GM18873 (cell line): ENCODE measurements at regions not wholly inside any gene's neighbourhood (a gene's known extent, or its start where the extent isn't known, plus 50 kb on each side); places are given as distances from the start of the nearest gene placed in this dataset.

Source experiments
- ATAC-seq: cut with Tn5 transposase; IDR thresholded peaks from one replicate; pipeline ENCODE4 v1.9.1; 2021; ENCODE audit warnings: mild to moderate bottlenecking, moderate library complexity, moderate number of reproducible peaks; ENCODE audit not compliant: unreplicated experiment, low FRiP score

GRCh38 chr9:81490605-81491331, 198.6 kb downstream of the TLE1 start:
- ATAC-seq, result no peak

DNA sequence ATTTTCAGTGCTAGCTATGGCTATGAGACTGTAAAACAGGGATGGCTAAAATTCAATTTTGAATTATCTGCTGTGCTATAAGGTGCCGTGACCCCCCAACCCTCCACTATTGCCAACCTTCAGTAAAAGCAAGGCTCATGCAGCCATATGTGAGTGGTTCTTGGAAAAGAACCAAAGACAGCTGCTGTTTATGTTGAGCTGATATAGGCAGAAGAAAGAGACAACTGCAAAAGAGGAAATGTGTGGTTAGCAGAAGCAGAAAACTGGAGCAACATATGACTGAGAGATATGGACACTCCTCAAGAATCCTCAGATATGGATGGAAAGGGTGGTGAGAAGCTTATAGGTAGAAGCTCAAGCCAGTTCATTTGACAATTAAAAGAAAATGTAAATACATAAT, 200.3 kb downstream of the TLE1 start:
- no peak for ATAC-seq

- no peak for ATAC-seq
Measured at GRCh38 chr9:81480828-81481604, 208.3 kb downstream of the TLE1 start.

- no peak for ATAC-seq
Measured at GRCh38 chr9:81479573-81479972, 209.8 kb downstream of the TLE1 start.

DNA sequence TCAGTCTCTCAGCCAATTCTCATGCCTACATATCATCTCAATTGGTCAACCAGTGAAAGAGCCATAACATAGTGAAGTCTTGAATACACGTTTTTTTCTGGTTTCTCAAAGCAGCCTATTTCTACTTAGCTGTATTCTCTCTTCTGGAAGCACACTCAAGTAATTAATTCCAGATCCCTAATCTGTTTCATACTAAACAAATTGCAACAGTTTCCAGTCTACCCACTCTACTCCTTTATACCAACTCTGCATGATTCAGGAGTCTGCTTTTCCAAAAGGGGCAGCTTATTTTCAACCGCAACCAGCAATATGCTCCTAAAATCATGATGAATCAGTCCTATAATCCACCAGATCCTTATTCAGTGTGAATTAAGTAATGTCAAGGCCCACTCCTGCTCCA, 211.7 kb downstream of the TLE1 start:
- ATAC-seq, result no peak

DNA sequence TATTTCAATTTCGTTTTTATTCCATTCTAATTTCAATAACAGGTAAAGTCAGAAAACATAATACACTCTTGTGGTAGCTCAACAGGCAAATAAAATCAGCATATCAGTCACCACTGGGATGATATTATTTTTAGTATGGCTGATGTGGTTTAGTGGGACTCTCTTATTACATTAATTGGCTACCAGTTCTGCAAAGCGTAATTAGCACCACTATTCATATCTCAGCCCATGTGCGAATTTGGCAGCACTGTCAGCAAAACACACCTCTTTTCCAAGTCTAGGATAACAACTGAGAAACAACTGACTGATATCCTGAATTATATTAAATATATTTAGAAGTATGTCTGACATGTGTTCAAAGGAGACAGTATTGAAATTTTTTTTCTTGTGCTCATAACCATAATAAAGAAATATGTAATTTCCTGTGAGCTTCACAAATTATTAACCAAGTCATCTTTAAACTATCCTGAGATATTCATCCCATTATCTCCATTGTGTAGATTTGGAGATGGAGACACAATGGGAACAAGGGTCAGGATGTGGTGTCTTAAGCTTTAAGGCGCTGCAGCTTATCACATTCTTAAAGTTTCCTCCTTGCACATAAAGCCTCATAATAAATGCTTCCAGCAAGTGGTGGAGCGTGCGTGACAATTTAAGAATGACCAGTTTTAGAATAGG, 212.4 kb downstream of the TLE1 start:
- no peak for ATAC-seq

DNA sequence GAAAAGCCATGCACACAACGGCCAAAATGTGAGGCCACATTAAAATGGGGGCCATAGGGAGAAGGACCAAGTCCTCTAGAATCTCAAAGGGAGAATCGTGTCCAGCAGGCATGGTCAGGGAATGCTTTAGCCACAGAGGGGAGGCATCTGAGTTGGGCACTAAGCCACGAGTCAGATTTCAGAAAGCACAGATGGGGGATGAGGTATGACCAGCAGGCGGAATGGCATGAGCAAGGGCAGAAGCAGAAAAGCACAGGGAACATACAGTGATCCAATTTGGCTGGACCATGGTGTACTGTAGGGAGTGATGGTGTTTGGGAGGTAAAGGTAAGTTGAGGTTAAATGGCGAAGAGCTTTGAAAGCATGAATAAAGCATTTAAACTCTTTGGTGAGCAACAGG, 214.6 kb downstream of the TLE1 start:
- no peak for ATAC-seq

GRCh38 chr9:81474125-81474524, 215.2 kb downstream of the TLE1 start:
- ATAC-seq, result no peak

DNA sequence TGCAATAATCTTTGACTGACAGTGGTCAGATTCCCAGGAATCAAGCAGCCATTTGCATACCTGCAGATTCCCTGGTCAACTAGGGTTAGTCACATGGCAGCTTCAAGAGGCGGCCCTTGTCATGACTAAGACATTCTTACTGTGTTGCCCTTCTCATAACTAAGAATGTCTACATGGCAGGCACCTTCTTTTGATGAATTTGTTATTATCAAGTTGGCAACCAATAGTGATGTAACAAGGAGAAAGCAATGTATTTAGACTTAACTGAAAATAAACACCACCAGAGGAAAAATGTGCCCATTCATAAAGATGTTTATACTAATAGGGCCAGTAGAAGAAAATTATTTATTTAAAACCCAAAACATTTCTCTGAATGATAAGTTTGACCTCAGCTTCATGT, 215.6 kb downstream of the TLE1 start:
- ATAC-seq, result no peak

DNA sequence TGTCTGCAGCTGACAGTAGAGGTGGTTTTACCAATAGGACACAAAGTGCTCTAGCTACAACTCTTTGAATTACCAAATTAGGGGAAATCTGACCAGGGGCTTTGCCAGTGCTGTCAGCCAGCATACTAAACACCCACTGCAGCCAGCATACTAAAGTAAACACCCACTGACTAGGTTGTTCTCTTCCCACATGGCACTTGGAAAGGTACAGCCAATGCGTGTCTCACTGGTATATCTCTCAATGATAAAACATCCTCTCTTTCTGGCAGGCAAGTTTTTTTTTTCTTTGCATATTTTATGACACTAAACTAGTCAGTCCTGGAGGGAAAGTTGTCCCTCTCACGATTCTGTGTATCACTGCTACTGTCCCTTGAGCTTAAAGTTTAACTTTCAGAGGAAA, 216.1 kb downstream of the TLE1 start:
- no peak for ATAC-seq

GRCh38 chr9:81472701-81473100, 216.6 kb downstream of the TLE1 start:
- ATAC-seq, result no peak

DNA sequence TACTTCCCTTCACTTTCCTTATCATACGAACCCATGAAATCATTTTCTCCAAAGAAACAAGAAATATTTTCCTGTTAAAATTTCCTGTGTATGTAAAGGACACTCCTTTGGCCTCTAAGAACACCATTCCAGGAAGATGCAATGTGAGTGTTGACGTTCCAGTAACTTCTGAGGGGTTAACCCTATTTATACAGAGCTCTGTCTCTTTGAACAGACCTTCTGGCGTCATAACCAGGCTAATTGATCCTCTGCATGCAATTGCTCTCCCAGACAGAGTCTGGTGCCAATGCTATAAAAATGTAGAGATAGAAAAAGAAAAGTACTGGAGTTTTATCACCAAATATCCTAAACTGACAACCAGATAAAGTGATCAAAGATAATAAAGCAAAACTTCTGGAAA, 218.5 kb downstream of the TLE1 start:
- no peak for ATAC-seq

- ATAC-seq, result no peak
Measured at GRCh38 chr9:81468084-81468595, 221.2 kb downstream of the TLE1 start.

- no peak for ATAC-seq
Measured at GRCh38 chr9:81466981-81467380, 222.4 kb downstream of the TLE1 start.

DNA sequence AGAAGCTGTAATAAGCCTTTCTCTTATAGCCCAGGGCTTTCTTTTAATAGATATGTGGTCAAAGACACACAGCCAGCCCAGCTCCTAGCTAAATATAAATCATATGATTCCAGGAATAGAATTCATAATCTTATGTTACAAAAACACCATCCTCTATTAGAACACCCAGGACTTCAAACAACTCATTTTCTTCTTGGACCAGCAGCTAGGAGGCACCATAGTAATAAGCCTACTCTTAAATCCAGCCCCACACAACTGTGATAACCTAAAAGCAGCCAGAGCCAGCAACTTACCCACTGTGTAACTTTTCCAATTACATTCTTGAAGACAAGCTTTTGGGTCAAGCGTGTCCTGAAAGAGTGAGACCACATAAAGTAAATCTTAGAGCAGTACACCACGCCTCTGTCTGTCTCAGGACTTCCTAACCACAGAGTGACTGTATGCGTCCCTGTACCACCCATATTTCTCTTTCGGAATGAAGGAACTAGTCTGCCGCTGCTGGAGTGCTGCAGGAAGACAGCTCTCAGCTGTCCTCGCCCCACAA, 223.8 kb downstream of the TLE1 start:
- no peak for ATAC-seq

DNA sequence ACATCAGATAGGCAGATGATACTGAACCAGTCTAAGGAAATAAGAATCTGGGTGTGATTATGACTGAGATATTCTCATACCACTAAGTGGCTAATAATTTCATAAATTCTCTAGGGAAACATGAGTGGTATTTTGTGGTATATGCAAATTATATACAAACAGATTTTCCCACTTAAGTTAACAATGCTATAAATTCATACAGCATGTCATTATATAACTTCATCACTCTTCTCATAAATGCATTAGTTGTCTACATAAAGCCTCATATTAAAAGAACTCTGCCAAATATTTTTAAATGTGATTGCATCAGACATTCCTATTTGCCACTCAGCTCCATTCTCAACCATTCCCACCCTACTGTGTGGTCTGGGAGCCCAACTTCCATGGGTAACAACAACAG, 226.5 kb downstream of the TLE1 start:
- ATAC-seq, result no peak

GRCh38 chr9:81461196-81461595, 228.2 kb downstream of the TLE1 start:
- ATAC-seq, result no peak

- ATAC-seq, result no peak
Measured at GRCh38 chr9:81460693-81461092, 228.7 kb downstream of the TLE1 start.

- no peak for ATAC-seq
Measured at GRCh38 chr9:81459591-81459990, 229.8 kb downstream of the TLE1 start.

- ATAC-seq, result no peak
Measured at GRCh38 chr9:81456431-81457006, 232.8 kb downstream of the TLE1 start.
